Activated effector memory CD4-positive, alpha-beta T cell treated with anti-CD3 and anti-CD28 coated beads, Interleukin-2, amount 50 U/mL, for 16 hours (primary cell): ENCODE measurements at regions not wholly inside any gene's neighbourhood (a gene's known extent, or its start where the extent isn't known, plus 50 kb on each side); places are given as distances from the start of the nearest gene placed in this dataset.
"Not testable (repeated sequence)": the region's sequence is repeated elsewhere in the genome, so short reads cannot be mapped to it uniquely, and the experiment has no call there.

Source experiments
- DNase-seq: peaks from one replicate; pipeline ENCODE4 v3.0.0-alpha.2; 2020

GRCh38 chr5:7245121-7245651 lies 150.8 kb upstream of the ADCY2 start:
- no peak for DNase-seq

- no peak for DNase-seq
These were observed 149.7 kb upstream of the ADCY2 start for GRCh38 chr5:7246287-7246686.

DNA sequence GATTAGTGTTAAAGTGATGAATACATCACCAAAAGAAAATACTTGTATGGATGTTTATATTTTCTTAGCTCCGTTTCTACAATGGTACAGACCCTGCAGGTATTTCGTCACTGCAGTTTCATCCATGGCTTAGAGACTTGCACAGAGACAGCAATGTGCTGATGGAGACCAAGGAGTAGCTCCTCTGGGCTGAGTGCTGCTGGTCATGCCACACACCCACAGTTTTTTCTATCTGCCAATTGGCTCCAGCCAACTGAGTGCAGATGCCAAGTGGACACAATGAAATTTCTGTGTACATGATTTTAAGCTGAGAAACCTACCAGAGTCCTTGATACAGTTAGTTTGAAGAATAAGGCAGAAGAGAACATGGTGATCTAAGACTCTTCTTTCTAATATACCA lies 145.9 kb upstream of the ADCY2 start:
- DNase-seq: no peak

DNA sequence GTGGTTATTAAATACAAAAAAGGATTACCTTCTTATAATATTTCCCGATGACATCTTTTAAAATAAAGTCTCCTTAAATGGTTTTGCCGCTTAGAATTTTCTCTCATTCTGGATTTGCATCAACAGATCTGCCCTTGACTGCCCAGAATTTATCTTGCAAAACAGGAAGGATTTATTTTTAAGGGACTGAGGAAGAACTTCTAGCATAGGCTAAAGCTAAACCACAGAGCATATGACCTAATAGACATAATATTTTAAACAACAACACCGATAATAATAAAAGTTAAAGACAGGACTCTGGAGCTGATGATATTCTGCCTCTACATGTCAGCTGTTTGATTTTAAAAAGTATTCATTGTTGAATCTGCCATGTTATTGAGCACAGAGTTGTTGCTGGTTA lies 145.3 kb upstream of the ADCY2 start:
- DNase-seq: no peak

DNA sequence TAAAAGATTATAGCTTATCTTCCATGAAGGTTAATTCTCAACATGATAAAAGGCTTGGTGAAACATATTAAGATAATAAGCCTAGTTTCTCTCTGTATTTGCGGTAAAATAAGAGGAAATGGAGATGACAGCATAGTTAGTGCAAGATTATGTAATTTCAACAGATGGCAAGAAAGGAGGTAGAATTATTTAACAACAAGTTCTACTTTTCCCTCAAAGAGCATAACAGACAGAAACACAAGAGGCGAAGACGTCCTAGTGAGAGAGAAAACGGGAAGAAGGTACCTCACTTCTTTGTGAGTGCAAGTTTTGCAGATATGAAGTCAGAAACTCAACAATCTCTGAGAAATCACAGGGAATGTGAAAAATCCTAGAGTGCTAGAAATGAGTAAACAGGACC lies 144.8 kb upstream of the ADCY2 start:
- no peak for DNase-seq

- no peak for DNase-seq
These were observed 134.9 kb upstream of the ADCY2 start for GRCh38 chr5:7261049-7261448.

GRCh38 chr5:7261900-7262299 lies 134.0 kb upstream of the ADCY2 start:
- no peak for DNase-seq

- not testable (repeated sequence) for DNase-seq
These were observed 132.4 kb upstream of the ADCY2 start for GRCh38 chr5:7263398-7264015.

DNA sequence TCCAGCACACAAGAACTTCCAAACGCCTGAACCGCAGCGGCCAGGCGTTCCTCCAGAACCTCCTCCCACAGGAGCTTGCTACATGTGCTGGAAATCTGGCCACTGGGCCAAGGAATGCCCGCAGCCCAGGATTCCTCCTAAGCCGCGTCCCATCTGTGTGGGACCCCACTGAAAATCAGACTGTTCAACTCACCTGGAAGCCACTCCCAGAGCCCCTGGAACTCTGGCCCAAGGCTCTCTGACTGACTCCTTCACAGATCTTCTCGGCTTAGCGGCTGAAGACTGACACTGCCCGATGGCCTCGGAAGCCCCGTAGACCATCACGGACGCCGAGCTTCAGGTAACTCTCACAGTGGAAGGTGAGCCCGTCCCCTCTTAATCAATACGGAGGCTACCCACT lies 130.2 kb upstream of the ADCY2 start:
- not testable (repeated sequence) for DNase-seq

DNA sequence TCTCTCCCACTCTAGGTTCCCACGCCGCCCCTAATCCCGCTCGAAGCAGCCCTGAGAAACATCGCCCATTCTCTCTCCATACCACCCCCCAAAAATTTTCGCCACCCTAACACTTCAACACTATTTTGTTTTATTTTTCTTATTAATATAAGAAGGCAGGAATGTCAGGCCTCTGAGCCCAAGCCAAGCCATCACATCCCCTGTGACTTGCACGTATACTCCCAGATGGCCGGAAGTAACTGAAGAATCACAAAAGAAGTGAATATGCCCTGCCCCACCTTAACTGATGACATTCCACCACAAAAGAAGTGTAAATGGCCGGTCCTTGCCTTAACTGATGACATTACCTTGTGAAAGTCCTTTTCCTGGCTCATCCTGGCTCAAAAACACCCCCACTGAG lies 127.2 kb upstream of the ADCY2 start:
- DNase-seq: not testable (repeated sequence)

DNA sequence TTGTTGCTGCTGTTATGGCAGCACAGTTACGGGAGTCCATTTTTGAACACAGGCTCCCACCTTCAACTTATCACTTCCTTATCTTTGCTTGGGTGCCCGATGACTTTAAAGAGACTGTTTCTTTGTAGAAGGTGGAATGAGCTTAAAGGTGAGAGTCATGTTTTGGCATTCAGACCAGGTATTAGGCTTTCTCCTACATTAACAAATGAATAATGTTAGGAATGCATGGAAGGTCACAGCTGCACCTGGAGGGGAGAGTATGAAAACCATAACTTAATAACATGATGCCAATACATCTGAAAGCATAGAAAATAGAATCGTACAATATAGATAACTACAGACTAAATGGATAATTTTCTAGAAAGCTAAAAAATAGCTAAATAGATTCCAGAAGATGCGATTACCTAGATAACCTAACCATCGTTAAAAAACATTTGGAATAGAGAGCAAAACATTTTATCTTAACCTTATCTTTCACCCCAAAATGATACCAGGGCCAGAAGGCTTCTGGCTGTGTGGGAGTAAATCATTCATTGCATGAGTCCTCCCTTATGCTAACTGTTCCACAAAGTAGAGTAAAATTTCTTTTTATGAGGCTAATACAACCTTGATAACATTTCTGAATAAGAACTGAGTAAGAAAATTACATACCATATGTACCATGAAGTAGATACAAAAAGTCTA lies 126.2 kb upstream of the ADCY2 start:
- DNase-seq: no peak

DNA sequence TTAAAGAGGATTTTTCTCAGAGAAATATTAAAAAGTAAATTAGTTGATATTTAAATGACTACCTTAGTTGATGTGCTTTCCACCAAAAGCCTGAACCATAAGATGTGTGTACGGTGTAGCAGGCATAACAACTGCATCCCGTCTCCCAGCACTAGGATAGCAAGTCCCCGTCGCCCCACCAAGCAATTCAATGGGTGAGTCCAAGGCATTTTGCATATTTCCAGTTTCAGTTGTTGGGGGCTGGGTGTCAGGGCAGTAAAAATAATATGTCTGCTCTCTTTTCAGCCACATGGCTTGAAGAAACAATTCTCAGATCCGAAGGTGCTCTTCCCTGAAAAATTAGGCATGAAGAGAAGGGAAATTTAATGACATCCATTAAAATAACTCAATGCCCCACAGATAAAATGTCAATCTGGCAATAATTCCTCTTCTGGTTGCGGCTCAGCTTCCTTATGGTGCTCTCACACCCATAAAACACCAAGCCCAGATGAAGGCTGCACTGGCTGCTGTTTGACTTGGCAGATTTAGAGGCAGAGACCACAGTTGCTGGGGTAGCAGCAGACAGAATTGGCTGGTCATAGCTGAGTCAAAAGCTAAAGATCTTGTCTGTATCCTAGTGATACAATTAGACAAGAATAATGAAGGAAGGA lies 124.4 kb upstream of the ADCY2 start:
- DNase-seq: no peak

GRCh38 chr5:7272408-7272965 lies 123.5 kb upstream of the ADCY2 start:
- no peak for DNase-seq

DNA sequence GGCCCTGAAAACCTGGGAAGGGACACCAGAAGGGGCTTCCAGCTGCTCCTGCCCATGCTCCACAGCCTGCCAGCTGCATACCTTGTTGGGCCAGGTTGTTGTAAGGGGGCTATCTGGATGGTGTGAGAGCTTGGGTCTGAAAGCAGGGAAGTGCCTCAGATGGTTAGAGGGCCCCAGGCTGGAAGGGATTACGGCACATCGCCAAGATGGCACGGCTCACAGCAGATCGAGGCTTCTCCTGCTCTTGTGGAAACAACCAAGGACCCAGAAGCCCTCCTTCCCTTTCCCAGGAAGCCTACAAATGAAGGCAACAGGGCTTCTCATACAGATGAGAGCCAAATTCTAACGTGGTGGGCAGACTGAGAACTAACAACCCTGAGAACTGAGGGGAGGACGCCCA lies 121.7 kb upstream of the ADCY2 start:
- no peak for DNase-seq

- not testable (repeated sequence) for DNase-seq
These were observed 106.3 kb upstream of the ADCY2 start for GRCh38 chr5:7289634-7290033.

DNA sequence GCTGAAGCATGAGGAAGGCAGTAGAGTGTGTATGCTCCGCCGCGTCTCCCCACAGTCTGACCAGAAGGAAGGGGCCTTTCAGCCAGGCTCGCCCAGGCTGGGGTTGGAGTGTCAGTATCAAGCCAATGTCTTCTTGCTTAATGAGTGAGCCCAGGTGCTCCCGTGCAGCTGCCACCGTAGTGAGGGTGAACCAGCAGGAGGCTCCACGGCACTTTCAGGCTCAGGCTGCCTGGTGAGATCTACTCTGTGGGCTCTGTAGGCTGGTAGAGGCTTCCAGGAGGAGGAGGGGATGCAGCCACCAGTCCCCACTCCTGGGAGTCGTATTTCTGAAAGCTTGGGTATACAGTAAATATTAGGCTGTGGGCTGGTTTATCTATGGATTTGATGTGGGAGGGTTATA lies 98.1 kb upstream of the ADCY2 start:
- DNase-seq: not testable (repeated sequence)

- not testable (repeated sequence) for DNase-seq
These were observed 96.2 kb upstream of the ADCY2 start for GRCh38 chr5:7299731-7300130.

- DNase-seq: not testable (repeated sequence)
These were observed 90.8 kb upstream of the ADCY2 start for GRCh38 chr5:7305000-7305674.

DNA sequence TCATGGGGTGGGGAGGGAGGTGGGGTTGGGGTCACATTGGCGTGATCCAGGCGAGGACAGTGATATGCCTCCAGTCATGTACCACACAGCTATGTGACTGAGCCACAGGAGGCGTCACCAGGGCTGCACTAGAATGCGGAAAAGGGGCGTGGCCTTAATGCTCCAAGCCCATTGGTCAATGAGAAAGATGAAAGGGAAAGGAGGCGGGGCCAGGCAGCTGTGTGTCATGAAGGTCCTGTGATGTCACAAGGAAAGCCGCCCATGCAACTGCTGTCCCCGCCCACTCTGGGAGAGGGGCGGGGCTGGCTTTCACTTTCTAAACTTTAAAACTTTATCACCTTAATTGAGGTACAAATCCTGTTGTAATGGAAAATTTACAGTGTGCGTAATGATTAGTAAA lies 89.4 kb upstream of the ADCY2 start:
- not testable (repeated sequence) for DNase-seq

GRCh38 chr5:7307709-7308108 lies 88.2 kb upstream of the ADCY2 start:
- not testable (repeated sequence) for DNase-seq

DNA sequence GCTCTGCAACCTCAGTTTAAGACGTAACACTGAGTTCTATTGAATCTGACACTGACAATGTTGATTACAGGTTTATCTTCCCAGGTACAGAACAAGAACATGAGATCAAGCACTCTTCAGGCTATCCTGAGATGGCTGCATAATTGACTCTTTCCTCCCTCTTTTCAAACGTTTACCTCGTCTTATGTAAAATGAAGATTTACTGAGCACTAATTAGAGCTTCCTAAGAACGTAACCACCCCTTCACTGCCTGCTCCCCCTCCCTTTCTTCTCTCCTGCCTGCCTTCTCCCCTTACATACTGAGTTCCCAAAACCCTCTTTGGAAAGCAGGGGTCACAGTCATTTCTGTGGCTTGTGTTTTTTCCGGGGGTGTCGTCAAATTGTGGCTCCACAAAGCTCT lies 86.2 kb upstream of the ADCY2 start:
- DNase-seq: not testable (repeated sequence)

DNA sequence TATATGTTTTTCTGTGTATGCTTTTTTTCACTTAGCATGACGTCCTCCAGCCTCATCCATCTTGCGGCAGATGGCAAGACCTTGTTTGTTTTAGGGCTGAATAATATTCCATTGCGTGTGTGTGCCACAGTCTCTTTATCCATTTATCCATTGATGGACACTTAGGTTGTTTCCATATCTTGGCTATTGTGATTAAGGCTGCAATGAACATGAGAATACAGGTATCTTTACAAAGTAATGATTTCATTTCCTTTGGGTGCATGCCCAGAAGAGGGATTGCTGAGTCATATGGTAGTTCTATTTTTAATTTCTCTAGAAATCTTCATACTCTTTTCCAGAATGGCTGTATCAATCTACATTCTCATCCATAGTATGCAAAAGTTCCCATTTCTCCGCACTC lies 85.3 kb upstream of the ADCY2 start:
- DNase-seq: not testable (repeated sequence)

DNA sequence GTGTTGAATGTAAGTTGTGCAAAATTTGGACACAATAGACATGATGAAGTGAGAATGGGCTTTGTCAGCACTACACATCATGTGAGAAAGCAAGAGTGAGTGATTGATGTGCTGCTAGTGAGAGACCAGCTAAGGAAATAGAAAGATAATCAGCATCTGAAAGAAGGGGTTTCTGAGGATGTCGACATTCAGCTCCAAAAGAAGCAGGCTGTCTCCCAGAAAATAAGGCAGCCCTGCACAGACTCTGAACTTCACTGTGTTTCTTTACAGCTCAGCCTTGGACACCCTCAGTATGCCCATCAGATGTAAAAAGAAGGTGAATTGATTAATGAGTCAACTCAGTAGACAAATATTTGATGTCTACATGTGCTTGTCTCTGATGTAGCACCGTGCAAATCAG lies 80.8 kb upstream of the ADCY2 start:
- DNase-seq: no peak
